ENCODE measurements at regions not wholly inside any gene's neighbourhood (a gene's known extent, or its start where the extent isn't known, plus 50 kb on each side); places are given as distances from the start of the nearest gene placed in this dataset.

GRCh38 chr5:96236831-96237230, 196.2 kb downstream of the PCSK1 start:
- TF ChIP-seq POLR2AphosphoS5 (IDR thresholded peaks at IDR 0.05; ENCODE audit: low read depth, low read length): no peak
- TF ChIP-seq CTCF (IDR thresholded peaks at IDR 0.05 in 2 of 3, conservative IDR thresholded peaks at IDR 0.05 in 1 of 3; ENCODE audit: borderline replicate concordance in 1 of 3, insufficient read depth in 1 of 3, low read depth in 2 of 3, low read length in 2 of 3): no peak
- no peak for TF ChIP-seq TCF7L2 (IDR thresholded peaks at IDR 0.05; ENCODE audit: borderline replicate concordance, extremely low read depth, insufficient read depth, insufficient read length)
- TF ChIP-seq EZH2 (IDR thresholded peaks at IDR 0.05): no peak
- no peak for TF ChIP-seq ZFX (IDR thresholded peaks at IDR 0.05)
- TF ChIP-seq POLR2A (IDR thresholded peaks at IDR 0.05; ENCODE audit: borderline replicate concordance, extremely low read depth, insufficient read depth, insufficient read length): no peak
- TF ChIP-seq MAX (IDR thresholded peaks at IDR 0.05): no peak
- TF ChIP-seq JUND (IDR thresholded peaks at IDR 0.05): no peak
- no peak for TF ChIP-seq EZH2phosphoT487 (IDR thresholded peaks at IDR 0.05; ENCODE audit: borderline replicate concordance)
- TF ChIP-seq RAD21 (IDR thresholded peaks at IDR 0.05; ENCODE audit: low read depth): no peak
- no peak for TF ChIP-seq YY1 (IDR thresholded peaks at IDR 0.05; ENCODE audit: extremely low read depth, insufficient replicate concordance, low read depth, low read length)

All from HCT116 (cell line).